ENCODE measurements at regions not wholly inside any gene's neighbourhood (a gene's known extent, or its start where the extent isn't known, plus 50 kb on each side); places are given as distances from the start of the nearest gene placed in this dataset.

DNA sequence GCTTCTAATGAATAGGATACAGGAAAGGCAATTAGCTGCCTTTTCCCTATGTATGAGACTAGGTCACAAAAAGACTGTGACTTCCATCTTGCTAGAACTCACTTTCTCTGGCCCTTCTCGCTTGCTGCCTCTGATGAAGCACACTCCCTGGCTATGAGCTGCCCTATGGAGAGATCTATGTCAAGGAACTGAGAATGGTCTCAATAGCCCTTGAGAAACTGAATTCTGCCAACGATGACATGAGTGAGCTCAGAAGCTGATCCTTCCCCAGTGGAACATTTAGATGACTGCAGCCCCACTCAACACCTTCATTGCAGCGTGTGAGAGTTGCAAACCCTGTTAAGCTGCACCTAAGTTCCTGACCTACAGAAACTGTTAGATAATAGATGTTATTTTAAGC is 309.8 kb downstream of the COG6 start:
- H3K4me3 ChIP-seq = no peak overlapping the region
- no peaks in the 10 kb centered on the region for H3K9me3 ChIP-seq
- no peaks in the 10 kb centered on the region for H3K27me3 ChIP-seq
- no peak for TF ChIP-seq POLR2A (IDR thresholded peaks at IDR 0.05)
- DNase-seq = no peak
- H3K27ac ChIP-seq = no peak overlapping the region
- H3K4me1 ChIP-seq = no peaks in the 10 kb centered on the region
- no peaks in the 10 kb centered on the region for H3K36me3 ChIP-seq

DNA sequence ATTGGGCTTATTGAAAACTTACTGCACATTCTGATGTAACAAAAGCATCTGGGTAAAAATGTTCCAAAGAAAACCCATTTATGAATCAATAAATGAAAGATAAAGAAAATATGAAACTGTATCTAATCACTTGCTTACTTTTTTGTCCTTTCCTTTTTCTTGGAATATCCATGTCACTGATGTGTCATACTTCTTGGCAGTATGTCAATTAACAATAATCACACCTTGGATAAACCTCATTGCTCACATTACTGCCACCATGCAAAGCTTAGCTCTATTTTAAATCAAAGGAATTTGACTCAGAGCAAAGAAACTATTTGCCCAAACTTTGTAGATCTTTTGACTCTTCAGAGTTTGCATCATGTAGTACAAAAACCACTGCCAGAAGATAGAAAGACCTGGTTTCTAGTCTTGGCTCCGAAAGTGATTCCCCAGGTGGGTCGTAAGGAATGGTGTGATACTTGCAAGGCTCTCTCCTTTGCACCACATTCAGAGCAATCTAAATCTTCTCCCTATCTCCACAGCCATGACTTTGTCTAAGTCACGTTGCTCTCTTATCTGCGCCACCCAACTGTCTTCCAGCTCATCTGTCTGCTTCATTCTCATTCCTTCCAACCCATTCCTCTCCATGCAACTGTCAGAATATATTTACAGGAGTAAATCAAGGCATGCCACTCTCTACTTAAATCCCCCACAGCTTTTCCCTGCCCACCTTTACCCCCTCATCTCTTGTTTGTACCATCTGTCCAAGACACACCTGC is 311.9 kb downstream of the COG6 start:
- H3K36me3 ChIP-seq = no peaks in the 10 kb centered on the region
- no peaks in the 10 kb centered on the region for H3K4me1 ChIP-seq
- no peaks in the 10 kb centered on the region for H3K27me3 ChIP-seq
- DNase-seq = no peak
- no peak for TF ChIP-seq POLR2A (IDR thresholded peaks at IDR 0.05)
- TF ChIP-seq, protein P1, sequence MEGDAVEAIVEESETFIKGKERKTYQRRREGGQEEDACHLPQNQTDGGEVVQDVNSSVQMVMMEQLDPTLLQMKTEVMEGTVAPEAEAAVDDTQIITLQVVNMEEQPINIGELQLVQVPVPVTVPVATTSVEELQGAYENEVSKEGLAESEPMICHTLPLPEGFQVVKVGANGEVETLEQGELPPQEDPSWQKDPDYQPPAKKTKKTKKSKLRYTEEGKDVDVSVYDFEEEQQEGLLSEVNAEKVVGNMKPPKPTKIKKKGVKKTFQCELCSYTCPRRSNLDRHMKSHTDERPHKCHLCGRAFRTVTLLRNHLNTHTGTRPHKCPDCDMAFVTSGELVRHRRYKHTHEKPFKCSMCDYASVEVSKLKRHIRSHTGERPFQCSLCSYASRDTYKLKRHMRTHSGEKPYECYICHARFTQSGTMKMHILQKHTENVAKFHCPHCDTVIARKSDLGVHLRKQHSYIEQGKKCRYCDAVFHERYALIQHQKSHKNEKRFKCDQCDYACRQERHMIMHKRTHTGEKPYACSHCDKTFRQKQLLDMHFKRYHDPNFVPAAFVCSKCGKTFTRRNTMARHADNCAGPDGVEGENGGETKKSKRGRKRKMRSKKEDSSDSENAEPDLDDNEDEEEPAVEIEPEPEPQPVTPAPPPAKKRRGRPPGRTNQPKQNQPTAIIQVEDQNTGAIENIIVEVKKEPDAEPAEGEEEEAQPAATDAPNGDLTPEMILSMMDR (IDR thresholded peaks at IDR 0.05) = no peak
- H3K9me3 ChIP-seq = no peaks in the 10 kb centered on the region
- no peak overlapping the region for H3K4me3 ChIP-seq
- H3K27ac ChIP-seq = no peak overlapping the region

DNA sequence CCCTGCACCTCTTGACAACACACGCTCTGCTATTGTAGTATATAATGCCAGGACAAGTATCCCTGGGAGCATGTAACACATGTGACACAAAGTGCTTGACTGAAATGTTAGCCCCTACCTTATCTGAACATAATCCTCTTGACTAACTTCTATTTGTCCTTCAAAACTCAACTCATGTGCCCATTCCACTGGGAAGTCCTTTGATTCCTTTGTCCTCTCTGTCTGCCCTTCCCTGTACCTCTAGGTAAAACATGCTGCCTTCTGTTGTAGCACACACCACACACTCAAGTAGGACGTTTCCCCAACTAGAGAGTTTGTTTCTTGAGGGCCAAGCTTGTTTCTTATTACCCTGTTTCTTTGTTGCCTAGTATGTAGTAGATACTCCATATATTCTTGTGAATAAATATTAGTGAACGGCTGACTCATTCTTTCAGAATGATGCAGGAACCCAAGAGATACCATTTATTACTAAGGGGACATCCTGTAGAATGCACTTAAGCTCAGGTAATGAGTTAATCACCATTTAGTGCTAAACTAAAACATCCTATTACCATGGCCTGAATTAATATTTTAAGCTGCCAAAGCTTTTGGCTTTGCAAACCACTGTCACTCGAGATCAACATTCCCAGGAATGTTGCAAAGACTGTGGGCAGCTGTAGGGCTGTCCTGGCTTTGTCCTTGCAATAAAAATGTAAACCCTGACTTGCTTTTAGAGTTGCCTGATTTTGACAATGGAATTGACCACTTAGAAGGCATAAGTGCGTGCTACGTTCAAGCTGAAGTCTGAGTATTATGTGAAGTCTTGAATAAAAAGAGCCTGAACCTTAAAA is 313.4 kb downstream of the COG6 start:
- no peaks in the 10 kb centered on the region for H3K27me3 ChIP-seq
- no peaks in the 10 kb centered on the region for H3K4me1 ChIP-seq
- no peaks in the 10 kb centered on the region for H3K36me3 ChIP-seq
- no peak overlapping the region for H3K4me3 ChIP-seq
- DNase-seq = no peak
- H3K9me3 ChIP-seq = no peaks in the 10 kb centered on the region
- TF ChIP-seq POLR2A (IDR thresholded peaks at IDR 0.05) = no peak
- TF ChIP-seq, protein P1 (IDR thresholded peaks at IDR 0.05) = no peak
- H3K27ac ChIP-seq = no peak overlapping the region

GRCh38 chr13:39970177-39970846 is 314.9 kb downstream of the COG6 start:
- Histone ChIP-seq H3K36me3 (no peaks in the 10 kb centered on the region), H3K9me3 (no peaks in the 10 kb centered on the region), H3K4me1 (no peaks in the 10 kb centered on the region), H3K4me3 (no peak overlapping the region), H3K27me3 (no peaks in the 10 kb centered on the region), H3K27ac (no peak overlapping the region)
- DNase-seq = no peak
- TF ChIP-seq, protein P1 (IDR thresholded peaks at IDR 0.05) = no peak

- H3K36me3 ChIP-seq = no peaks in the 10 kb centered on the region
- no peak overlapping the region for H3K27ac ChIP-seq
- H3K9me3 ChIP-seq = no peaks in the 10 kb centered on the region
- H3K27me3 ChIP-seq = no peaks in the 10 kb centered on the region
- no peaks in the 10 kb centered on the region for H3K4me1 ChIP-seq
- TF ChIP-seq, protein P1 (IDR thresholded peaks at IDR 0.05) = no peak
- TF ChIP-seq POLR2A (IDR thresholded peaks at IDR 0.05) = no peak
- DNase-seq = no peak
- no peak overlapping the region for H3K4me3 ChIP-seq
Observed at GRCh38 chr13:39971526-39971925, 316.1 kb downstream of the COG6 start.

- no peak for TF ChIP-seq POLR2A (IDR thresholded peaks at IDR 0.05)
- TF ChIP-seq, protein P1 (IDR thresholded peaks at IDR 0.05) = no peak
- Histone ChIP-seq H3K27me3 (no peaks in the 10 kb centered on the region), H3K36me3 (no peaks in the 10 kb centered on the region), H3K27ac (no peak overlapping the region), H3K9me3 (no peaks in the 10 kb centered on the region), H3K4me3 (no peak overlapping the region), H3K4me1 (no peaks in the 10 kb centered on the region)
- DNase-seq = no peak
Observed at GRCh38 chr13:39976481-39976880, 321.0 kb downstream of the COG6 start.

Measured in Peyer's patch (tissue), 4 donors.